ENCODE measurements at regions not wholly inside any gene's neighbourhood (a gene's known extent, or its start where the extent isn't known, plus 50 kb on each side); places are given as distances from the start of the nearest gene placed in this dataset.
A peak's percentile ranks its signal among the peaks of the same experiment; 100 is the strongest.

DNA sequence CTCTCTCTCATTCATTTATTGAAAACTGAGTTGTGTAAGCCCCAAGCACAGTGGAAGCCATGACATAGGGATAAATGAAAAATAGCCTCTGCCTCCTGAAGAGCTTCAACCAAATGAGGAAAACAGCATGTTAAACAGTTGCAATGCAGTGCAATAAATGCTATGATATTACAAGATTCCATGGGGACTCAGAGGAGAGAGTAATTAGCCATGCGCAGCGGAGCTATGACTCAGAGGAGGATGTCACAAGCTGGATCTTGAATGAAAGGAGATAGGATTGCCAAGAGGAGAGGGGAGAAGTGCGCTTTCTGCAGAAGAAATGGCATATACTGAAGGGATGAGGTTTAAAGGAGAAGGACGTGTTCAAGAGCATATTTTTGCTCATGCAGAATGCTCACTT, 231.3 kb upstream of the PLXNA2 start:
- Histone ChIP-seq H3K27ac (ENCODE audit: low read depth, low read length) (no peak overlapping the region), H3K4me1 (ENCODE audit: control insufficient read depth, insufficient read depth, low read length) (peaks cover 2% of the 10 kb centered on the region), H3K27me3 (ENCODE audit: control insufficient read depth, insufficient read depth, low read length, poor library complexity, severe bottlenecking) (no peaks in the 10 kb centered on the region), H3K36me3 (ENCODE audit: control insufficient read depth, insufficient read depth, low read length) (no peaks in the 10 kb centered on the region), H3K4me3 (ENCODE audit: low read length) (no peak overlapping the region), H3K9me3 (ENCODE audit: control insufficient read depth, low read length) (no peaks in the 10 kb centered on the region), H3K9ac (ENCODE audit: extremely low read depth, low read length, poor library complexity, severe bottlenecking) (no peak overlapping the region)
- Mint-ChIP-seq H3K36me3 (ENCODE audit: low read depth) (no peaks in the 10 kb centered on the region), H3K9me3 (no peaks in the 10 kb centered on the region), H3K4me3 (no peak overlapping the region), H3K27ac (no peak overlapping the region), H3K4me1 (peaks cover 11% of the 10 kb centered on the region), H3K27me3 (ENCODE audit: insufficient read depth) (peaks cover 8% of the 10 kb centered on the region)
- no peak for DNase-seq
- TF ChIP-seq, protein P1, sequence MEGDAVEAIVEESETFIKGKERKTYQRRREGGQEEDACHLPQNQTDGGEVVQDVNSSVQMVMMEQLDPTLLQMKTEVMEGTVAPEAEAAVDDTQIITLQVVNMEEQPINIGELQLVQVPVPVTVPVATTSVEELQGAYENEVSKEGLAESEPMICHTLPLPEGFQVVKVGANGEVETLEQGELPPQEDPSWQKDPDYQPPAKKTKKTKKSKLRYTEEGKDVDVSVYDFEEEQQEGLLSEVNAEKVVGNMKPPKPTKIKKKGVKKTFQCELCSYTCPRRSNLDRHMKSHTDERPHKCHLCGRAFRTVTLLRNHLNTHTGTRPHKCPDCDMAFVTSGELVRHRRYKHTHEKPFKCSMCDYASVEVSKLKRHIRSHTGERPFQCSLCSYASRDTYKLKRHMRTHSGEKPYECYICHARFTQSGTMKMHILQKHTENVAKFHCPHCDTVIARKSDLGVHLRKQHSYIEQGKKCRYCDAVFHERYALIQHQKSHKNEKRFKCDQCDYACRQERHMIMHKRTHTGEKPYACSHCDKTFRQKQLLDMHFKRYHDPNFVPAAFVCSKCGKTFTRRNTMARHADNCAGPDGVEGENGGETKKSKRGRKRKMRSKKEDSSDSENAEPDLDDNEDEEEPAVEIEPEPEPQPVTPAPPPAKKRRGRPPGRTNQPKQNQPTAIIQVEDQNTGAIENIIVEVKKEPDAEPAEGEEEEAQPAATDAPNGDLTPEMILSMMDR (conservative IDR thresholded peaks at IDR 0.05) = no peak
- 90 to 100% methylated on average over 2 to 4 of the region's 4 CpGs for WGBS, 2 experiments (ENCODE audit: insufficient coverage in 1 of 2, insufficient read length in 1 of 2)

DNA sequence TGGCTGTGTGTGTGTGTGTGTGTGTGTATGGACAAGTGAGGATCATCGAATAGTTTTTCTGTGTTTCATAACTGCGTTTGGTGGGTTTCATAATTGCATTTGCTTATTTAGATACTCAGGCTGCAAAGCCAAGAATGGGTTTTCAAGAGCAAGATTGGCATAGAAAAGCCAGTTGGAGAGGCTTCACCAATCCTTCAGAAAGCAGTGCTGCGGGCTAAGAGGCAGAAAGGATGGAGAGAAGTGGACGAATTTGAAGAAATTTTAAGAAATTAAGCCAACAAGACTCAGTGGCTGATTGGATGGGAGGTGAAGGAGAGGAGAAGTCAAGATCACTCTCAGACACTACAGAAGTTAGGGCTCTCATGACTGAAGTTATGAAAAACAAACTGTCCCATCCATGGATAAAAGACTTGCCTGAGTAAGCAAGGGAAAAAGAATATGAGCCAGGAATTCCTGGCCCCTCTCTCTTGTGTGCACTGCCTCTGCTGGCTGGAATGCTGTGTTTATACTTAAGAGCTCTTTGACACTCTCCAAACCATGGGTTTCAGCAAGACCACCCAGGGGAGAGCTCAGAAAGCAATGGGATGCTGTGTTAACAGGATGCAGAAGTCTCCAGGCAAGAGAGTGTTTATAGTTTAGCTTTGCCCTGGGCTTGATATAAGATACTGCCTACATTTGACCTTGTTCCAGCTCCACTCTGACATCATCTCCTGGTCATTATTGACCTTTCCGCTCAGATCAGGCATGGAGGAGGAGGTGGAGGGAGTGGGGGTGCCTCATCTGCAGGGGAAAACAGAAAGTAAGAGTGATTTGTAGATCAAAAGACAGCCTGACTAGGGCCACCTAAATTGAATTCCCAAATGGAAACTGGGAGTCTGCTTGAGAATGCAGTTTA, 232.0 kb upstream of the PLXNA2 start:
- H3K36me3 Mint-ChIP-seq (ENCODE audit: low read depth) = no peaks in the 10 kb centered on the region
- H3K27ac ChIP-seq (ENCODE audit: low read depth, low read length) = no peak overlapping the region
- peaks cover 8% of the 10 kb centered on the region for H3K27me3 Mint-ChIP-seq (ENCODE audit: insufficient read depth)
- no peak overlapping the region for H3K4me3 ChIP-seq (ENCODE audit: low read length)
- H3K9me3 Mint-ChIP-seq = no peaks in the 10 kb centered on the region
- TF ChIP-seq, protein P1 (conservative IDR thresholded peaks at IDR 0.05) = peak; percentile 88
- H3K9me3 ChIP-seq (ENCODE audit: control insufficient read depth, low read length) = no peaks in the 10 kb centered on the region
- peaks cover 2% of the 10 kb centered on the region for H3K4me1 ChIP-seq (ENCODE audit: control insufficient read depth, insufficient read depth, low read length)
- no peak overlapping the region for H3K27ac Mint-ChIP-seq
- H3K4me1 Mint-ChIP-seq = peaks cover 11% of the 10 kb centered on the region
- H3K9ac ChIP-seq (ENCODE audit: extremely low read depth, low read length, poor library complexity, severe bottlenecking) = no peak overlapping the region
- H3K27me3 ChIP-seq (ENCODE audit: control insufficient read depth, insufficient read depth, low read length, poor library complexity, severe bottlenecking) = no peaks in the 10 kb centered on the region
- no peak overlapping the region for H3K4me3 Mint-ChIP-seq
- 94 to 100% methylated on average over 4 to 5 of the region's 5 CpGs for WGBS, 2 experiments (ENCODE audit: insufficient coverage in 1 of 2, insufficient read length in 1 of 2)
- peak; percentile 83 for DNase-seq
- H3K36me3 ChIP-seq (ENCODE audit: control insufficient read depth, insufficient read depth, low read length) = no peaks in the 10 kb centered on the region

DNA sequence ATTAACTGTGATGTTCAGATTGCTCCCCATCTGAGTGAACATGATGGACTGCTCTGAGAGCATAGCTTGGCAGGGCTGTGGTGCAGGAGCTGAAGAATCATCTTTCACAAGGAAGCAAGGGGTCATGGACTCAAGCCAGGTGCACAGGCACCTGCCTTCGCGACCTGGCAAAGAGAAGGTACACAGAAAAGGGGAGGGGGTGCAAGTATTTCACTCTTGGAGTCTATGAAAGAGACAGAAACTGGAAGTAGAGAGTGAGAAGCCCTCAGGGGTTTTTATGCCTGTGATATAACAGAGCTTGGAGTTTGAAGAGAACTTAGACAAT, 232.6 kb upstream of the PLXNA2 start:
- WGBS, 2 experiments (ENCODE audit: insufficient coverage in 1 of 2, insufficient read length in 1 of 2) = 91 to 100% methylated on average over 2 of the region's 2 CpGs
- H3K9me3 ChIP-seq (ENCODE audit: control insufficient read depth, low read length) = no peaks in the 10 kb centered on the region
- Mint-ChIP-seq H3K4me1 (peaks cover 11% of the 10 kb centered on the region), H3K27ac (no peak overlapping the region), H3K27me3 (ENCODE audit: insufficient read depth) (peaks cover 8% of the 10 kb centered on the region), H3K36me3 (ENCODE audit: low read depth) (no peaks in the 10 kb centered on the region), H3K4me3 (no peak overlapping the region), H3K9me3 (no peaks in the 10 kb centered on the region)
- peaks cover 2% of the 10 kb centered on the region for H3K4me1 ChIP-seq (ENCODE audit: control insufficient read depth, insufficient read depth, low read length)
- DNase-seq = no peak
- H3K36me3 ChIP-seq (ENCODE audit: control insufficient read depth, insufficient read depth, low read length) = no peaks in the 10 kb centered on the region
- H3K9ac ChIP-seq (ENCODE audit: extremely low read depth, low read length, poor library complexity, severe bottlenecking) = no peak overlapping the region
- H3K4me3 ChIP-seq (ENCODE audit: low read length) = no peak overlapping the region
- H3K27ac ChIP-seq (ENCODE audit: low read depth, low read length) = no peak overlapping the region
- H3K27me3 ChIP-seq (ENCODE audit: control insufficient read depth, insufficient read depth, low read length, poor library complexity, severe bottlenecking) = no peaks in the 10 kb centered on the region
- TF ChIP-seq, protein P1 (conservative IDR thresholded peaks at IDR 0.05) = no peak

Data from endodermal cell (in vitro differentiated cells).